ENCODE measurements at regions not wholly inside any gene's neighbourhood (a gene's known extent, or its start where the extent isn't known, plus 50 kb on each side); places are given as distances from the start of the nearest gene placed in this dataset.
"Not testable (repeated sequence)": the region's sequence is repeated elsewhere in the genome, so short reads cannot be mapped to it uniquely, and the experiment has no call there.

DNA sequence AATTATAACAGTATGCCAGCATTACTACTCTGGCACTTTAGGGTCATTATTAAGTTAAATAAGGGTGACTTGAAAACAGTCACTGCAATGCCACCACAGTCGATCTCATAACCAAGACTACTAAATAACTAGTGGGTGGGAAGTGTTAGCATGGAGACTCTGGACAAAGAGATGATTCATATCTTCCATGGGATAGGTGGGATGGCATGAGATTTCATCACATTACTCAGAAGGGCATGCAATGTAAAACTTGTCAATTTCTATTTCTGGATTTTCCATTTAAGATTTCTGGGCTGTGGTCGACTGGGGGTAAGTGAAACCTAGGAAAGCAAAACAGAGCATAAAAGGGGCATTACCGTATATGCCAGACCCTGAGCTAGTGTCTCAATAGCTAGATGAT, 538.9 kb upstream of the GRM7 start:
- intact Hi-C loops (cut with micrococcal nuclease): no loop called here
- no peaks in the 10 kb centered on the region for H3K4me1 Mint-ChIP-seq (ENCODE audit: low read depth)
- no peaks in the 10 kb centered on the region for H3K27me3 Mint-ChIP-seq
- H3K4me3 Mint-ChIP-seq: no peak overlapping the region
- peaks cover 5% of the 10 kb centered on the region for H3K9me3 Mint-ChIP-seq
- H3K27ac Mint-ChIP-seq: no peak overlapping the region
- no peaks in the 10 kb centered on the region for H3K36me3 Mint-ChIP-seq (ENCODE audit: low read depth)

DNA sequence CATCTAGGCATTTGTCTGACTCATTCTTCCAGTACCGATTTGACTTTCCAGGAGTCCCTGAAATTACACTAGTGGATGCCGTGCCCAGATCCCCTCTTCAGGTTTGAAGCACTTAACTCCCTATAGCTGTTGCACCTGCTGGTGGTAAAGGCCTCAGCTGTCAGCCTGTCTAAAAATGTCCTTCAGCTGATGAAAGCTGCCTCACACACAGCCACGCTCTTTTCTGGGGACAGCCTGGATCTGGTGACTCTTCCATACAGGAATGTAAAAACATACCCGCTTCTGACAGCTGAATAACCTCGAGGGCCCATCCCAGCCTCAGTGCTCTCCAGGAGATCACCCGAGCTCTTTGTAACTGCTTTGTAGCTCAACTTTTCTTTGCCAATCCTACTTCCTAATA, 534.1 kb upstream of the GRM7 start:
- Mint-ChIP-seq H3K9me3 (peaks cover 12% of the 10 kb centered on the region), H3K36me3 (ENCODE audit: low read depth) (no peaks in the 10 kb centered on the region), H3K27ac (no peak overlapping the region), H3K27me3 (no peaks in the 10 kb centered on the region), H3K4me3 (no peak overlapping the region), H3K4me1 (ENCODE audit: low read depth) (no peaks in the 10 kb centered on the region)
- intact Hi-C loops (cut with micrococcal nuclease): no loop called here

DNA sequence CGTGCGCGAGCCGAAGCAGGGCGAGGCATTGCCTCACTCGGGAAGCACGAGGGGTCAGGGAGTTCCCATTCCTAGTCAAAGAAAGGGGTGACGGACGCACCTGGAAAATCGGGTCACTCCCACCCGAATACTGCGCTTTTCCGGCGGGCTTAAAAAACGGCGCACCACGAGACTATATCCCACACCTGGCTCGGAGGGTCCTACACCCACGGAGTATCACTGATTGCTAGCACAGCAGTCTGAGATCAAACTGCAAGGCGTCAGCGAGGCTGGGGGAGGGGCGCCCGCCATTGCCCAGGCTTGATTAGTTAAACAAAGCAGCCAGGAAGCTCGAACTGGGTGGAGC, 520.0 kb upstream of the GRM7 start:
- H3K4me1 Mint-ChIP-seq (ENCODE audit: low read depth); H3K4me3 Mint-ChIP-seq; H3K36me3 Mint-ChIP-seq (ENCODE audit: low read depth); intact Hi-C loops (cut with micrococcal nuclease); H3K27me3 Mint-ChIP-seq; H3K27ac Mint-ChIP-seq: not testable (repeated sequence)
- H3K9me3 Mint-ChIP-seq: peaks cover 18% of the 10 kb centered on the region

DNA sequence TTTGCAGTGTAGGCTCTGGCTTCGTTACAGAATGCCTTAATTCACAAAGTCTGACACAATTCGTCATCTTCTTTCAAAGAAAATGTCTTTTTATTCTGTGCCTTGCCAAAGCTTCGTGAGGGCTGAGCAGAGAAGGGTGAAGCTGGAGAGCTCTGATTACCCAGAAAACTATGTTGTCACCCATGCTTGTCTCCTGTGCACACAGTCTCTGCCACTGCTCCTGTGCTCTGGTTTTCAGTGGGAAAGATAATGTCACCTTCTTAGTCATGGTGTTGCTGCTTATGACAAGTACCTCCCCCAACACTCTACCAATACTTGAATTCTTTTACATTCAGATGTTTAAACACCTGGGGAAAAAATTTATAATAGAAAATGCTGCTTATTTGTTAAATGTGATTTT, 509.2 kb upstream of the GRM7 start:
- Mint-ChIP-seq H3K36me3 (ENCODE audit: low read depth) (no peaks in the 10 kb centered on the region), H3K9me3 (no peaks in the 10 kb centered on the region), H3K27me3 (no peaks in the 10 kb centered on the region), H3K4me3 (no peak overlapping the region), H3K27ac (no peak overlapping the region), H3K4me1 (ENCODE audit: low read depth) (no peaks in the 10 kb centered on the region)
- intact Hi-C loops (cut with micrococcal nuclease): no loop called here

DNA sequence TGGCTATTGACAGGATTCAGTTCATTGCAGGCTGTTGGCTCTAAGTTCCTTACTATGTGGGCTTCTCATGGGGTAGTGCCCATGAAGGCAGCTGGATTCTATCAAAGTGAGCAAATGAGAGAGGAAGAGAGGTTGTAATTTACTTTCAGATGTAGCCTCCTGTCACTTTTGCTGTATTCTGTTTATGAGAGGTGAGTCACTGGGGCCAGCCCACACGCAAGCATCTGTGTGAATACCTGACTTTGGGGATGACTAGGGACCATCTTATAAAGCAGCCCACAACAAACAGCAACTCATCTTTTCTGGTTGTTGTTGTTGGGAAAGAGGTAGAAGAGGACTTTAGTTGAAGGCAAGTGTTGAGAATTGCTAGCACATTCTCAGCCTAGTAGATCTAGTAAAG, 506.3 kb upstream of the GRM7 start:
- H3K27me3 Mint-ChIP-seq: no peaks in the 10 kb centered on the region
- H3K27ac Mint-ChIP-seq: no peak overlapping the region
- H3K9me3 Mint-ChIP-seq: no peaks in the 10 kb centered on the region
- no peaks in the 10 kb centered on the region for H3K4me1 Mint-ChIP-seq (ENCODE audit: low read depth)
- H3K4me3 Mint-ChIP-seq: no peak overlapping the region
- no peaks in the 10 kb centered on the region for H3K36me3 Mint-ChIP-seq (ENCODE audit: low read depth)
- intact Hi-C loops (cut with micrococcal nuclease): no loop called here

DNA sequence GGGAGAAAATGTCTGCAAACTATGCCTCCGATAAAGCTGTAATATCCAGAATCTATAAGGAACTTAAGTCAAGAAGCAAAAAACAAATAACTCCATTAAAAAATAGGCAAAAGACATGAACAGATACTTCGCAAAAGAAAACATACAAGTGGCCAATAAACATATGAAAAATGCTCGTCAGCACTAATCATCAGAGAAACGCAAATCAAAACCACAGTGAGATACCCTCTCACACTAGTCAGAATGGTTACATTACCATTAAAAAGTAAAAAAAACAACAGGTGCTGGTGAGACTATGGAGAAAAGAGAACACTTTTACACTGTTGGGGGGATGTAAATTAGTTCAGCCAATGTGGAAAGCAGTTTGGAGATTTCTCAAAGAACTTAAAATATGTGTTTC, 498.5 kb upstream of the GRM7 start:
- no peaks in the 10 kb centered on the region for H3K36me3 Mint-ChIP-seq (ENCODE audit: low read depth)
- H3K27ac Mint-ChIP-seq: no peak overlapping the region
- intact Hi-C loops (cut with micrococcal nuclease): no loop called here
- no peak overlapping the region for H3K4me3 Mint-ChIP-seq
- H3K4me1 Mint-ChIP-seq (ENCODE audit: low read depth): no peaks in the 10 kb centered on the region
- H3K9me3 Mint-ChIP-seq: peaks cover 16% of the 10 kb centered on the region
- no peaks in the 10 kb centered on the region for H3K27me3 Mint-ChIP-seq

DNA sequence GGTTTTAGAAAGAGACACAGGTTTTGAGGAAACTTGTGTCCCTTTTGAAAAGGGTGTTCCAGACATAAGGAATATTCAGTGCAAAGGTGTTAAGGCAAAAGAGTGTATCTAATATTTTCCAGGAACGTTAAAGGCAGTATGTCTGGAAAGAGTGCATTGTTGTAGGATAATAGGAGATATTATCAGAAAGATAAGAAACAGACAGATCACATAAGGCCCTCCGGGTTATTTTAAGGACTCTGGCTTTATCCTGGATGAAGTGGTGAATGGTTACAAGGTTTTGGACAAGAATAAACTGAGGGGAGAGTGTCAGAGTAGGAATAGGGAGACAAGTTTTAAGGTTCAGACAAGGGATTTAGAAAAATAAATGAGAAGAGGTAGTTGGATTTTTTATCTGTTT, 493.7 kb upstream of the GRM7 start:
- no peaks in the 10 kb centered on the region for H3K36me3 Mint-ChIP-seq (ENCODE audit: low read depth)
- no peaks in the 10 kb centered on the region for H3K27me3 Mint-ChIP-seq

DNA sequence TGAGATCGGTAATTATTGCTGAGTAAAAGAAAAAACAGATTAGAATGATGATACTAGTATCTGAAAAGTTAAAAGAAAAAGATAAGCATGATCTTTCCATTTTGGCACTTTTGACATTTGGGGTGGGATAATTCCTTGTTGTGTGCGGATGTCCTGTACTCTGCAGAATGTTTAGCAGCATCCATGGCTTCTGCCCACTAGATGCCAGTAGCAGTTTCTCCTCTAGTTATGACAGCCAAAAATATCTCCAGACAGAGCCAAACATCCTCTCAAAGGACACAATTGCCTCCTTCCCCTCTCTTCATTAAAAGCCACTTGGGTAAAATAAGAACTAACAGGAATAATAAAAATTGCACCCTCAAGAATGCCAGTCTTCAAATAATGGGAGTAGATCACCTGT, 468.8 kb upstream of the GRM7 start:
- intact Hi-C loops (cut with micrococcal nuclease): no loop called here
- Mint-ChIP-seq H3K4me3 (no peak overlapping the region), H3K27ac (no peak overlapping the region), H3K27me3 (no peaks in the 10 kb centered on the region), H3K4me1 (ENCODE audit: low read depth) (no peaks in the 10 kb centered on the region), H3K36me3 (ENCODE audit: low read depth) (no peaks in the 10 kb centered on the region), H3K9me3 (no peaks in the 10 kb centered on the region)

More for the DNA sequence above, 493.7 kb upstream of the GRM7 start:
- intact Hi-C loops (cut with micrococcal nuclease): no loop called here
- H3K4me1 Mint-ChIP-seq (ENCODE audit: low read depth): no peaks in the 10 kb centered on the region
- no peak overlapping the region for H3K27ac Mint-ChIP-seq
- peaks cover 20% of the 10 kb centered on the region for H3K9me3 Mint-ChIP-seq
- H3K4me3 Mint-ChIP-seq: no peak overlapping the region

DNA sequence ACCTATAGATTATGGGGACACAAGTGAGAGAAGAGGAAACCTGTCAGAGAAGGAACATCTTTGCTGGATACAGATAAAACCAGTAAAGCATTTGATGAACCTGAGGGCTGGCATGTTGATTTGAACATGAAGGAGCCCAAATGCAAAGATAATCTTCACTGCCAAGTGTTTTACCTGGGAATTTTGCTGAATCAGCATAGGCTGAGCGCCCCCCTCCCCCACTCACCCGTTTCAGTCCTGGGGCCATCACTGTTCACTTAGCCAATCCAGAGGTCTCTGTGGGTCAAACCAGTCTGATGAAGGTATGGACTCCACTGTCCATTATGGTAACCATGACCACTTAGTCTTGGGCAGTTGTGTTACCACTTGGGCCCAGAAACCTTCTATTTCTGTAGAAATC, 466.0 kb upstream of the GRM7 start:
- H3K36me3 Mint-ChIP-seq (ENCODE audit: low read depth): no peaks in the 10 kb centered on the region
- intact Hi-C loops (cut with micrococcal nuclease): no loop called here
- H3K4me3 Mint-ChIP-seq: no peak overlapping the region
- no peak overlapping the region for H3K27ac Mint-ChIP-seq
- H3K4me1 Mint-ChIP-seq (ENCODE audit: low read depth): no peaks in the 10 kb centered on the region
- no peaks in the 10 kb centered on the region for H3K9me3 Mint-ChIP-seq
- H3K27me3 Mint-ChIP-seq: no peaks in the 10 kb centered on the region

DNA sequence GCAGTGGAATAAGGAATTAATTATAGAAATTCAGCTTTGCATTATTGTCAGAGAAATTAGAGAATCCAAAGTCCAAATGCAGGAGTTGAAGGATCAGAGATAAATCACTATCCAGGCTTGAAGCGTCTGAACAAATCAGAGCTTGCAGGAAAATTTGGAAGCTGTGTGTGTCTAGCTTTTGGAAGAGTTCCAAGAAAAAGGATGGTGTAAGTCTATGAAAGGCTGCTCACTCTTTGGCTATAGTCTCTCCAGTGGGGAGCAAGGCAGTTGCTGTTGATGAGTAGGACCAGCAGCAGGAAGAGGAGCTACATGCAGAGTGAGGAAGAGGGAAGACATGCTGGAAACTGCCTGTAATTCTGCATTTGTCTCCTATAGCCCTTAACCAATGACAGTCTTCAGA, 464.3 kb upstream of the GRM7 start:
- intact Hi-C loops (cut with micrococcal nuclease): no loop called here
- H3K4me1 Mint-ChIP-seq (ENCODE audit: low read depth): no peaks in the 10 kb centered on the region
- H3K9me3 Mint-ChIP-seq: no peaks in the 10 kb centered on the region
- no peak overlapping the region for H3K4me3 Mint-ChIP-seq
- H3K36me3 Mint-ChIP-seq (ENCODE audit: low read depth): no peaks in the 10 kb centered on the region
- no peaks in the 10 kb centered on the region for H3K27me3 Mint-ChIP-seq
- H3K27ac Mint-ChIP-seq: no peak overlapping the region

DNA sequence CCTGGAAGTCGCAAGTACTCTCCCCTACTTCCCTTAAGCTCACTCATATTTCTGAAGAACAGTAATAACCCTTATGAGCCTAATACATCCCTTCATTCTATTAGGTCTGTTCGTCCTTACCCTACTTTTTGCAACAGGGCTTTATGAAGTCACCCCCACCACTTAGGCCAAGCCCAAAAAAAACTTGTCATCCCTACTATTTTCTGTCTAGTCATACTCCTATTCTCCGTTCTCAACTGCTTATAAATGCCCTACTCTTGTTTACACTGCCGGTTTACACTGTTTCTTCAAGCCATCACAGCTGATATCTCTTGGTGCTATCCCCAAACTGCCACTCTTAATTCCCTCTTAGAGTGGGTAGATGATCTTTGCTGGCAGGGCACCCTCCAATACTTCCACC, 458.2 kb upstream of the GRM7 start:
- H3K4me1 Mint-ChIP-seq (ENCODE audit: low read depth); H3K27ac Mint-ChIP-seq; H3K9me3 Mint-ChIP-seq; H3K27me3 Mint-ChIP-seq; intact Hi-C loops (cut with micrococcal nuclease); H3K36me3 Mint-ChIP-seq (ENCODE audit: low read depth); H3K4me3 Mint-ChIP-seq: not testable (repeated sequence)

DNA sequence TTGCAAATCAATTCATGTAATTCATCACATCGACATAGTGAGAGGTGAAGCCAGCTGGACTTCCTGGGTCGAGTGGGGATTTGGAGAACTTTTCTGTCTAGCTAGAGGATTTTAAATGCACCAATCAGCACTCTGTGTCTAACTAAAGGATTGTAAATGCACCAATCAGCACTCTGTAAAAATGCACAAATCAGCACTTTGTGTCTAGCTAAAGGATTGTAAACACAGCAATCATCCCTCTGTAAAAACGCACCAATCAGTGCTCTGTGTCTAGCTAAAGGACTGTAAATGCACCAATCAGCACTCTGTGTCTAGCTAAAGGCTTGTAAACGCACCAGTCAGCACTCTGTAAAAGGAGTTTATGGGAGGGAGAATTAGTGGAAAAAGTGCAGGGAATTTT, 454.0 kb upstream of the GRM7 start:
- H3K9me3 Mint-ChIP-seq; H3K27ac Mint-ChIP-seq; H3K27me3 Mint-ChIP-seq; intact Hi-C loops (cut with micrococcal nuclease); H3K36me3 Mint-ChIP-seq (ENCODE audit: low read depth); H3K4me1 Mint-ChIP-seq (ENCODE audit: low read depth); H3K4me3 Mint-ChIP-seq: not testable (repeated sequence)

DNA sequence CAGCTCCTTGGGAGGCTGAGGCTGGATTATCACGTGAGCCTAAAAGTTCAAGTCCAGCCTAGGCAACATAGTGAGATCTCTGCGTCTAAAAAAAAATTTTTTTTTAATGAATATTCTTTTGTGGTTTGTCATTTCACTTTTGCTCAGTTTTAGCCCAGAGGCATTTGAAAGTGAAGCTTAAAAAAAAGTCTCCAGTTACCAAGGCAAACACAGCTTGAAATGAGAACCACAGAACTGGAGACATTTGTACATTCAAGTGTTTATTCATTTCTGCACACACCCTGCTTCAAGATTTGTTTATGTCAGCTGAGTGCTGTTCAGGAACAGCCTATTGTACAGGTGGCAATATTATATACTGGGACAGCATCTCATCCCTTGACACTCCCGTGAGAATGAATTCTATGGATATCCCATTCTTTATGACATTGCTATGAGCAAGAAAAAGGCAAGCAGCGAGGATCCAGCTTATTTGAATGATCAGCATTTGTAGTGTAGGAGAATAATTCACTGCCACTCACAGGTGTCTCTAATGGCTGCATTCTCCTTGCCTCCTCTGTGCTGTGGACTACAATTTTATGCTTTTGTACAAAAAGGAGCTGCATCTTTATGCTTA, 444.8 kb upstream of the GRM7 start:
- intact Hi-C loops (cut with micrococcal nuclease): no loop called here
- H3K36me3 Mint-ChIP-seq (ENCODE audit: low read depth): no peaks in the 10 kb centered on the region
- H3K27me3 Mint-ChIP-seq: no peaks in the 10 kb centered on the region
- peaks cover 7% of the 10 kb centered on the region for H3K9me3 Mint-ChIP-seq
- H3K4me1 Mint-ChIP-seq (ENCODE audit: low read depth): no peaks in the 10 kb centered on the region
- H3K4me3 Mint-ChIP-seq: no peak overlapping the region
- no peak overlapping the region for H3K27ac Mint-ChIP-seq

DNA sequence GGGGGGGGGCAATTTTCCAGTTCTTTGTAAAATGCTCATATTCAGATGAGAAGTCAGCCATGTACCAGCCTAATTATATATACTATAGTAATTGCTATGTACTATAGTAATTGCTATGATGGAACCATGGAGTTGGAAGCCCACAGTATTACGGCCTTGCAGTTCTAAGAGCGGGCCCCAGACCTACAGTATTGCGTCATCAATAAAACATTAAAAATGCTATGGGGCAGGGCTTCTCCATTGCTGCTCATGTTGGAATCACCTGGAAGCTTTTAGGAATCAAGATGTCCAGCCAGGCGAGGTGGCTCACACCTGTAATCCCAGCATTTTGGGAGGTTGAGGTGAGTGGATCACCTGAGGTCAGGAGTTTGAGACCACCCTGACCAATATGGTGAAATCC, 443.7 kb upstream of the GRM7 start:
- H3K27me3 Mint-ChIP-seq: no peaks in the 10 kb centered on the region
- H3K27ac Mint-ChIP-seq: no peak overlapping the region
- no peak overlapping the region for H3K4me3 Mint-ChIP-seq
- no peaks in the 10 kb centered on the region for H3K4me1 Mint-ChIP-seq (ENCODE audit: low read depth)
- no peaks in the 10 kb centered on the region for H3K36me3 Mint-ChIP-seq (ENCODE audit: low read depth)
- H3K9me3 Mint-ChIP-seq: peaks cover 7% of the 10 kb centered on the region
- intact Hi-C loops (cut with micrococcal nuclease): no loop called here

DNA sequence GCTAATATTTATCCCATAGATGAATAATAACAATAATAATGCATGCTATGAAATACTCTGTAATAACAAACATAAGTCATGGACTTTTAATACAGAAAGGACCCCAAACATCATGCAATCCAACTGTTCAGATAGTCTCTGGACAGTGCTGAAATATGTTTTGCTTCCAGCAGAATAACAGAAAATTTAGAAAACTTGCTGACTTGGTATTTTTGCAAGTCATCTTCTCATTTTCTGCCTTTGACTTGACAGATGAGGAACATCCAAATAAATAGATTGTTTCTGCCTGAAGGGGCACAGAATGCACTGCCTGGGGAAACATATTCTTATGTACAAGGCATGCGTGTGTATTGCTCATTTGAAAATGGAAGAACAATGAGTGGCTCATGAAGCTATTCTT, 442.4 kb upstream of the GRM7 start:
- intact Hi-C loops (cut with micrococcal nuclease): no loop called here
- no peaks in the 10 kb centered on the region for H3K36me3 Mint-ChIP-seq (ENCODE audit: low read depth)

More for the DNA sequence above, 442.4 kb upstream of the GRM7 start:
- Mint-ChIP-seq H3K4me1 (ENCODE audit: low read depth) (no peaks in the 10 kb centered on the region), H3K9me3 (peaks cover 15% of the 10 kb centered on the region), H3K27ac (no peak overlapping the region), H3K27me3 (no peaks in the 10 kb centered on the region), H3K4me3 (no peak overlapping the region)
